Loucy (cell line): ENCODE measurements at regions not wholly inside any gene's neighbourhood (a gene's known extent, or its start where the extent isn't known, plus 50 kb on each side); places are given as distances from the start of the nearest gene placed in this dataset.

Experiments used
- CTCF ChIP-seq: fragments of 200-600 bp; sonication (generic); conservative IDR thresholded peaks from 2 replicates; pipeline ENCODE4 v1.5.1; 2014; ENCODE audit warnings: mild to moderate bottlenecking, antibody characterized with exemption, low read length
- EZH2phosphoT487 ChIP-seq: fragments of 200-600 bp; IDR thresholded peaks from 2 replicates; pipeline ENCODE4 v1.6.1; 2018; ENCODE audit warnings: antibody characterized with exemption, mild to moderate bottlenecking, moderate library complexity, borderline replicate concordance

- no peak for TF ChIP-seq CTCF
- no peak for TF ChIP-seq EZH2phosphoT487
These were observed 114.6 kb upstream of the GRID2 start for GRCh38 chr4:92189146-92189545.
